GM21717 (cell line): ENCODE measurements at regions not wholly inside any gene's neighbourhood (a gene's known extent, or its start where the extent isn't known, plus 50 kb on each side); places are given as distances from the start of the nearest gene placed in this dataset.
"Not testable (repeated sequence)": the region's sequence is repeated elsewhere in the genome, so short reads cannot be mapped to it uniquely, and the experiment has no call there.

Experiments used
- ATAC-seq: cut with Tn5 transposase; IDR thresholded peaks from one replicate; pipeline ENCODE4 v1.9.1; 2021; ENCODE audit warnings: mild to moderate bottlenecking, moderate library complexity; ENCODE audit not compliant: unreplicated experiment

- ATAC-seq = no peak
These were observed 688.3 kb upstream of the FAT3 start for GRCh38 chr11:91536366-91536765.

GRCh38 chr11:91528965-91529364, 695.7 kb upstream of the FAT3 start:
- ATAC-seq = no peak

GRCh38 chr11:91527380-91528030, 697.1 kb upstream of the FAT3 start:
- ATAC-seq = no peak

- ATAC-seq = no peak
These were observed 710.9 kb upstream of the FAT3 start for GRCh38 chr11:91513734-91514133.

- ATAC-seq = no peak
These were observed 726.8 kb upstream of the FAT3 start for GRCh38 chr11:91497847-91498246.

GRCh38 chr11:91495837-91496236, 728.8 kb upstream of the FAT3 start:
- no peak for ATAC-seq

- ATAC-seq = no peak
These were observed 734.6 kb upstream of the FAT3 start for GRCh38 chr11:91489989-91490388.

- not testable (repeated sequence) for ATAC-seq
These were observed 740.7 kb upstream of the FAT3 start for GRCh38 chr11:91483956-91484355.

GRCh38 chr11:91481875-91482274, 742.7 kb upstream of the FAT3 start:
- ATAC-seq = not testable (repeated sequence)

GRCh38 chr11:91470656-91471055, 754.0 kb upstream of the FAT3 start:
- ATAC-seq = no peak

GRCh38 chr11:91459840-91460239, 764.8 kb upstream of the FAT3 start:
- no peak for ATAC-seq

GRCh38 chr11:91446267-91446666, 778.4 kb upstream of the FAT3 start:
- no peak for ATAC-seq

GRCh38 chr11:91435694-91436395, 788.8 kb upstream of the FAT3 start:
- ATAC-seq = no peak

GRCh38 chr11:91433284-91434010, 791.2 kb upstream of the FAT3 start:
- ATAC-seq = no peak

GRCh38 chr11:91421641-91422040, 803.0 kb upstream of the FAT3 start:
- ATAC-seq = no peak

GRCh38 chr11:91407842-91408241, 816.8 kb upstream of the FAT3 start:
- no peak for ATAC-seq

GRCh38 chr11:91406009-91406408, 818.6 kb upstream of the FAT3 start:
- no peak for ATAC-seq

GRCh38 chr11:91404344-91404743, 820.3 kb upstream of the FAT3 start:
- ATAC-seq = no peak

GRCh38 chr11:91397134-91397468, 827.5 kb upstream of the FAT3 start:
- no peak for ATAC-seq

GRCh38 chr11:91396236-91397133, 828.1 kb upstream of the FAT3 start:
- no peak for ATAC-seq
